ENCODE measurements at regions not wholly inside any gene's neighbourhood (a gene's known extent, or its start where the extent isn't known, plus 50 kb on each side); places are given as distances from the start of the nearest gene placed in this dataset.
A peak's percentile ranks its signal among the peaks of the same experiment; 100 is the strongest.

DNA sequence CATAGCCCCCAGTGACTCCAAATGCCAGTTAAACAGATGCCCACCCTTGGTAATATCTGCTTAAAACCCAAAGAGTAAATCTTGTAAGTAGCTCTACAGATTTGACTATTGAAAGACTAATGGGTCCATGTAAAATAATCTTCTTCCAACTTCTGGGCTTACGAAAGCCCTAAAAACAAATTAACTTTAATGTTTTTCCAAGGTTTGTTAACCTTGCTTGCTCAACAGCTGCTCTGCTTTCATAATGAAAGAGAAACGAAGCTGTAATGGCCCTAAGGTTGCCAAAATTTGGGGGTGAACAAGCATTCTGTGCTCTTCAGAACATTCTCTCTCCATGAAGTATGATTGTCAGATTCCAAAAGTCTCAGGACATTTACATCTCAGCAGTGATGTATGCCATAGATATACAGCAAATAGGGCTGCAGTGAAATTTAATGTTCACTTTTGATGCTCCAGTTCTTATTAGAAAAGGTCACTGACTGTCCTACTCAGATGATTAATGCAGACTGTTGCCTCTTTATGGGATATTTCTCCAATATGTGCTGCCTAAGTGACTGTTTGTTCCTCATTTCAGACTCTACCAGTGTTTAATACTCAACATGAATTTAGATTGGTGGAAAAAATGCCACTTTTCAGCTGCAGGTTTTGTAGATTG, 436.3 kb upstream of the CHST9 start:
- no peak for DNase-seq

DNA sequence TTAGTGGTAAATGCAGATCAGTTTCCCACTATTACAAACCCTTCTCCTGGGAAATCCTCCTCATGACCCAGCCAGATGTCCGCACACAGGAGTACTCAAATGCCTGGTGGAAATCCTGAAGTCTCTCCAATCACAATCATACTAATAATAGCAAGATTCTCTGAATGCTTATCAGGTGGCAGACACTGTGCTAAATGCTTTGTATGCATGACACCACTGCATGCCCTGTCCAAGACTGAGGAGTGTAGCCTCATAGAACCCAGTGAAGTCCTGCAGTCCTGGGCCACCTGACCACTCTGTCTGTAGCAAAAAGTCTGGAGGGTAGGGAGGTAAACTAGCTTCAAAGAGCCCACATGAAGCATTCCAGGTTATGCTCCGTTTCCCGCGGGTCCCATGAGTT, 434.8 kb upstream of the CHST9 start:
- DNase-seq: no peak

DNA sequence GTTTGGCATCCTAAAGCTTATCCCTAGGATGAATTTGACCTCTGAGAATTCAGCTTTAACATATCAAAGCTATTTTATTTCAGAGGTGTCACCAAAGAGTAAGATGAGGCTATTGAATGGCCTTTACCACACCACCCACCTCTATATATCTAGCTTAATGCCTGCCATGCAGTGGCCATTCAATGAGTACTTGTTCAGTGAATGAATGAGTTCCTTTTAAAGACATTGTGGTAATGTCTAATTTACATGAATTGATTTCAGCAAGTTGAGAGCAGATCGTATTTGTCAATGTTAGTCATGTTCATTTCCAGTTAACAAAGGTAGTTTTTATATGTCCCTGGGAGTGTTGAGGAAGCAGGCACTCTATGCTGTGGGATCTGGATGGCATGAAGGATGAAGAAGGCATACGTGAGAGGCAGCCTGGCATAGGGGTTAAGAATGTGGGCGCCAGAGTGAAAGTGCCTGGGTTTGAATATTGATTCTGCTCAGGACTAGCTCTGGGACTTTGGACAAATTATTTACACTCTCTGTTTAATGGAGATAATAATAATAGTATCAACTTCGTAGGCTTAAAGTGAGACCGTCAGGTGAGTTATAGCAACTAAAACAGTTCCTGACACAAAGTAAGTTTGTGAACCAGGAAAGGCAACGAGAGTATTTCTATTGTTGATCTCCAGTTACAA, 434.1 kb upstream of the CHST9 start:
- DNase-seq: no peak

DNA sequence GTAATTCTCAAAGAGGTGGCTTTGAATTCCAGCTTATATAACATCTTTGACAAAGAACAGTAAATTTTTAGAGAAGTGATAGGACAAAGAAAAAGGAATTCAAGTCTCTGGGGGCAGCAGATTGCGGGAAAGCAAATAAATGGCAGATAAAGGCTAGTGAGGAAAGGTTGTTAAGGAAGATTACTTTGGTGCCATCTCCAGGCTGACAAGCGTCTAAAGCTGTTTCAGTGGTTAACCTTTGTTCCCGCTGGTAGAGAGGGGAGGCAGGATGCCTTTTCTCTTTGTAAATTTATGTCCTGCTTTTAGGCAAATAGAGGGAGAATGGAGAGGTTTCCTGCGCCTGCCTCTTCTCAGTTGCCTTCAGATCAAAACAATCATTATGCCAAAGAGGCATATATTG, 431.2 kb upstream of the CHST9 start:
- no peak for DNase-seq

DNA sequence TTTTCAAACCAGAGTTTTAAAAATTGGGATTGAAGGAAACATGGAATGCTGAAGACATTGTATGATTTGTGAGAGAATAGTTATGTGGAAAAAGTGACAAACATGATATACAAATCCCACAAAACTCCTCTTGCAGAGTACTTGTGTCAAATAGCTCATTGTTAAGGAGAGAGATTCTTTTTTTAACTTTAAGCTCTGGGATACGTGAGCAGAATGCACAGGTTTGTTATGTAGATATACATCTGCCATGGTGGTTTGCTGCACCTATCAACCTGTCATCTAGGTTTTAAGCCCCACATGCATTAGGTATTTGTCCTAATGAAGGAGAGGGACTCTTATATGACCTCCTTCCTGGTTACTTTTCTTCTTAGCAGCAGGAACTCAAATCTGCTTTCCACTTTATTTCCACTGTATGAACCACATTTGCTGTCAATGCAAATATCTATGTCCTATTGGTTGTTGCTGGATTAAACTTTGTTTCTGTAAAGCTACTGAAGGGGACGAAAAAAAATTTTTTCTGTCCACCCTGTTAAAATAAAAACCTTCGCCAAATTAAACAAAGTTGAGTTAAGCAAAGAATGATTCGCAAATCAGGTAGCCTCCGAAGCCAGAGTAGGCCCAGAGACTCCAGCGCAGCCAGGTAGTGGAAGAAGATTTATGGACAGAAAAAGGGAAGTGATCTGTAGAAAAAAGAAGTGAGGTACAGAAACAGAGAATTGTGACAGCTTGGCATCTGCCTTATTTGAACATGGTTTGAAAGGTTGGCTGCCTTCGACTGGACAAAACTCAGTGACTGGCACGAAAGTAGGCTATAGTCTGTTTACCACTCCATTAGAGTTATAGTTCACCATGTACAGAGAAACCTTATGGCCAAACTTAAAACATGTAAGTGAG, 430.1 kb upstream of the CHST9 start:
- DNase-seq: no peak

DNA sequence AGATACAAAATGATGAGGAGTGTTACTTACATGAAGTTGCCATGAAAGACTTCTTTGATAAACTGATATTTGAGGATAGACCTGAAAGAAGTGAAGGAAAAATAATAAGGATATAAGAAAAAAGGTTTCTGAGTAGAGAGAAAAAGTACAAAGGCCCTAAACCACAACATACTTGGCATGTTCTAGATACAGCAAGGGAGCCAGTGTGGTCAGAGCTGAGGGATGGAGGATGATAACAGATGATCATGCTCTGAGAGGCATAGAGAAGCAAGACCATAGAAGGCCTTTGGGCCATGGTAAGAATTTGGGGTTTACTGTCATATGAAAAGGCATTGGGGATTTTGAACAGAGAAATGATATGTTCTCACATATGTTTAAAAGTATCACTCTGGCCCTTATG, 424.1 kb upstream of the CHST9 start:
- no peak for DNase-seq

DNA sequence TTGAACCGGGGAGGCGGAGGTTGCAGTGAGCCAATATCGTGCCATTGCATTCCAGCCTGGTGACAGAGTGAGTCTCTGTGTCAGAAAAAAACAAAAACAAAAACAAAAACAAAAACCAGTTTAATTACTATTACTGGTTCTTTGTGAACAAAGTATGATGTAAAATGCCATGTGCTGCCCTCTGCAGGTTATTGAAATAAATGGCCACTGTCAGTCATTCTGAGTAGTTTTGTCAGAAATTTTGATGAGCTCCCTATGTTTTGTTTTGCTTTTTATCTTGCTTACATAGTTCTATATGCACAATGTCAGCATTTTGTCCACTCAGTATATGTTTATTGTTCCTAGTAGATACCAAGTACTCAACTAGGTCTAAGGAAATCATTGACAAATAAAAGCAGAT, 423.6 kb upstream of the CHST9 start:
- no peak for DNase-seq

DNA sequence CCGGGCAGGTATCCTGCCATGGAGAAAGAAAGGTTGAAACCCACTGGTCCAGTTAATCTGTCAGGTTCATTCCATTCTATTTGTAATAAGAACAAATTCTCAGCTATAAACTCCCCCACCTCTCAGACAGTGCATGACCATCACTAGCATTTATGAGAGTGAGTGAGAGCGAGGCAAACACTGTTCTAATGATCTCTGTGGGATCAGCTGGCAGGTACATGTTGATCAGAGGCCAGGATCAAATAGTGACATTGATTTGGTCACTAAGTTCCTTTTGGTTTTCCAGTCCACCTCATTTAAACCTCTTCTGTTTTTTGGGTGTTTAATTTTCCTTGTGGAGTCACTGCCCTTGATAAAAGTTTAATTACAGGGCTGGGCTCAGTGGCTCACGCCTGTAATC, 423.1 kb upstream of the CHST9 start:
- DNase-seq: no peak

DNA sequence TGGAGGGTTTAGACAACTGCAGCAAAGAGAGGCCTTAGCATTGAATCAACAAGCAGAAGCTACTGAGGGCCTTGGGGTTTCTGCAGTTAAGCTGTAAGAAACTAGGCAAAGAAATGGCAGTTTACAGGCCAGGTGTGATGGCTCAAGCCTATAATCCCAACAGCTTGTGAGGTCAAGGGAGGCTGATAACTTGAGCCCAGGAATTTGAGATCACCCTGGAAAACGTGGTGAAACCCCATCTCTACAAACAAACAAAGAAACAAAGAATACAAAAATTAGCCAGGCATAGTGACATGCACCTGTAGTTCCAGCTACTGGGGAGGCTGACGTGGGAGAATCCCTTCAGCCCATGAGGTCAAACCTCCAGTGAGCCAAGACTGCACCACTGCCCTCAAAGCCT, 421.6 kb upstream of the CHST9 start:
- no peak for DNase-seq

DNA sequence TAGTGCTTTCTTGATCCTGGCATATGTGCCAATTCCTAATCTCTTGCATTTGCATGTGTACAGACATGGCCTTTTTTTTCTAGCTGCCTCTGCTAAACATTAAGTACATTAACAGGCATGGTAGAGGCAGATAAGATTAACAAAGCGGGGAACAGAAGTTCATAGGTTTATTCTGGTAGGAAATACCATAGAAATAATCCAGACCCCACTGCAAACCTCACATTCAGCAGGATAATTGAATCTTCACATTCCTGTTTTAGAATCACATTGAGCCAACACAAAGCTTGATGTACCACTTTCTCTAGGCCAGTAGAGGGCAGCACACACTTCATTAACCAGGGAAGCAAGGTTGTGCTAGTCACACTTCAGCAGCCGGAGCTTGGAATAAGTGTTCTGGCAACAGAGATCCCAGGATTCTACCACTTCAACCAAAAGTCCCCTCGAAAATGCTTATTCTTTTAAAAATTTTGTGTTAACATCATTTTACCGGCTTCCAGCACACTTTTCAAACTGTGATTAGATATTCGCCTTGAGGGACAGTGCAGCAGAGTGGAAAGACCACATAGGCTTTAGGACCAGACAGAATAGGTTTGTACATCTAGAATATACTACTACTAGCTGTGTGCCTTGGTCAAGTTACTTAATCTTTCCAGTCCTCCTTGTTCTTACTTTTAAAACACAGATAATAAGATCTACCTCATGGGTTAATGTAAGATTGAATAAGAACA, 420.2 kb upstream of the CHST9 start:
- peak; percentile 63 for DNase-seq

DNA sequence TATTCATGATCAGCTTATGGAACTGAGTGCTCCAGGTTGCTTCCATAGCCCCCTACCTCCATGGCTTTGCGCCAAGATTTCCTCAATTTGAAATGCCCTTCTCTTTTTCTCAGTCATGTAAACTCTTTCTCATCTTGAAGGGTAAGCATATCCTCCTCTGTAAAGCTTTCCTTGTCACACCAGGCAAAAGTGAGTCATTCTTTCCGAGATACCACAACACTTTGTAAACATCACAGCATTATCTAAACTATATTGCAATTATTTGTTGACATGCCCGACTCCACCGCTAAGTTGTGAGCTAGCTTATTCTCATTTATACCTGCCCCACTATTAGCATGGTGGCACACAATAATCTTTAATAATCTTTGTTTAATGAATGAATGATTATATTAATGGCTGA, 419.5 kb upstream of the CHST9 start:
- DNase-seq: no peak

DNA sequence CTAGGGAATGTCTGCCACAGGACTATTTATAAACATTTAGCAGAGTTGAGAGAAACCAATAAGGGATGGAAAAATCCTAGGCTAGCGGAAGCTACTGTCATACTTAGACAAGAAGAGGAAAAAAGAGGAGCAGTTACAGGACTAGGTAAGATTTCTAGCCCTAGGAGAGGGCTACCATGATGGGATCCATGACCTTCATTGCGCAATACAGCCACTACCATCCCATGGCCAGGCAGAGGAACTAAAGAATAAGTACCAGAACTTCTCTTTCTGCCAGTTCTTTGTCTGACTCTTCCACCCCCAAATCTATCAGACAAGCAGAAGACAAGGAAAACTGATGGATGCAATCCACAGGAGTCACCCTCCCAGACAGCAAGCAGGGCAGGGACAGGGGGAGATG, 417.0 kb upstream of the CHST9 start:
- DNase-seq: no peak

DNA sequence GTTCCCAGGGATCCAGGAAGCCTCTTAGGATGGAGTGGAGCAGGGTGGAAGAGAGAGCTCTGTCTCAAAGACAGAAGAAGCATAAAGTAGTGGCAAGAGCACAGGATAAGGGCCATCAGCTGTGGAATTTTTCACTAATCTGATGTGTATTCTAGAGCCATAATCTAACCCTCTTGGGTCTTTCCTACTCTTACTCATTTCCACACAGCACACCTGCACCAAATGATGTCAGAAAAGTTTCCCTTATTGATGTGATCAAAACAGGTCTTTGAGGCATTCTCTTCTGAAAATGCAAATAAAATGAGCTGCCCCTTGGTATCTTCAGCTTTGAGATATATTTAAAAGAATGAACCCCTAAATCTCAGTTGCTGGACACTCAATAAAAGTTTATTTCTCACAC, 415.1 kb upstream of the CHST9 start:
- no peak for DNase-seq

DNA sequence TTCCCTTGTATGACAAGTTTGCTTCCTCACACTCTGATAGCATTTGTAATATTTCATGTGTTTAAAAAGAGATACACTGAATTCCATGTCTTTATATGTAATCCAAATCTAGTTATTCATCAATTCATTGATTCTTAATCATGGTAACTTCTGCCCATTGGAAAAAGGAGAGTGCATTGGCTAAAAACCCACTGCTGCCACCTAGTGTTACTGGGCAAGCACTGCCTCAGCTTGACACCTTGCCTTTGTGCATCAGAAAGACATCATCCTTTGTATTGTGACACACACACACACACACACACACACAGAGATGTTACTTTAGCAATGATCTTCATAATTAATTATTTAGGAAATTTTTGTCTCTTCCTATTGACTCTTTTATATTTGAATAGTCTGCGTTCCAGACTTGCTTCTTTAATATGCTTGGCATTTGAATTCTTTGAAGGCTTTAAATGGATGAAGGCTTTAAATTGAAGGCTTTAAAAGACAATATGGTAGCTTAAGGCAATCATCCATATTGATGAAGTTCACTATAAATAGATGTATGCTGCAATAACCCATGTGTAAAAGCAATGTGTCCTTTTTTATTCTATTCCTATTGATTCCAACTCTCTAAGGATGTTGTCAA, 414.2 kb upstream of the CHST9 start:
- no peak for DNase-seq

DNA sequence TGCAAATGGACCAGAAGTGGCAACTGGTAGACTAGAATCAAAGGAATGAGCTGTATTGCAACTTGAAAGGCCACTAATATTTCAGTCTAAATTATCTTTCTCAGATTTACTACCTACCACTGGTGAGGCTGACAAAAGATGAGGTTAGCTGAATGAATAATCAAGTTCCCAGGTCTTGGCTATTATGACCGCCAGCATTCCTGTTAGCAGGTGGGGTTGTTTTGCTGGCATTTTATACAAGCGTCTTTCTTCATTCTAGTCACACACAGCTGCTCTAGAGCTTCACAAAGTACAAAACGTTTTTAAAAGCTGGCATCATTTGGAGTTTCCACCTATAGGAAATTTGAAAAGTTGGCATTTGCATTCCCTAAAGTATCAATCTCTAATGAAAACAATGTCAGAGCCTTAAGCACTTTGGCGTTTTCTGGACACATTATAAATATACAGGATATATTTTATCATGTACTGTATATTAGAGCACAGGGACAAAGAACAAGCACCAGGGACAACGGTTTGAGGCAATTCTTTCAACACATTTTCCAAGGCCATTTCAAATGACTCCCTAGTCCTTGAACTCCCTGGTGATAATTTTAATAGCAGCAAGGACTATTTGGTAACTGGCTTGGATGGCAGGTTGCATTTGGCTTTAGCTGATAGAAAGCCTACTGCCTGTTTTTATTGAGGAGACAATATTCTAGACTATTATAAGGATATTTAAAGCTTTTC, 410.2 kb upstream of the CHST9 start:
- no peak for DNase-seq

DNA sequence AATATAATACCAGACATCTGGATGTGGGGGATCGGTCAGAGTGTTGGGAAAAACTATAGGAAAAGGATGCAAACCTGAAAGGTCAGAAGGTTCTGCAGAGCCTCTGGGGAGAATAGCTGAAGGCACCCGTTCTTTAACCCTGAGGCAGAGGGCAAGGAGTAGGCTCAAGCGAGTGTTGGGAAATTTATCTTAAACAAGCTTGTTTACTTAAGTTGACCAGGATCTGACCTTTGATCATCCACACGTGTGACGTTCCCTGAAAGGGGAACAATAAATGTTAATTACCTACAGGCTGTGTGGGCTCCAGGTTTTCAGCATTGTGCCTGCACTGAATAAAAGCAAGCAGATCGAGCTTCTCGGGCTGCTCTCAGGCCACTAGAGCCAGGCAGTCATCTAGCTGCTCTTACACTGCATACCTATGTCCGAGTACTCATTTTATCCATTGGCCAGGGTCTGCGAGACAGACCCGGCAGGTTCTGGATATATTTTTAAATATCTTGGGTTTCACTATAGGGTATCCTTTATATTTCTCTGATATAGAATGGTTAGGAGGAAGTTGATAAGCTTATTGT, 400.6 kb upstream of the CHST9 start:
- DNase-seq: no peak

DNA sequence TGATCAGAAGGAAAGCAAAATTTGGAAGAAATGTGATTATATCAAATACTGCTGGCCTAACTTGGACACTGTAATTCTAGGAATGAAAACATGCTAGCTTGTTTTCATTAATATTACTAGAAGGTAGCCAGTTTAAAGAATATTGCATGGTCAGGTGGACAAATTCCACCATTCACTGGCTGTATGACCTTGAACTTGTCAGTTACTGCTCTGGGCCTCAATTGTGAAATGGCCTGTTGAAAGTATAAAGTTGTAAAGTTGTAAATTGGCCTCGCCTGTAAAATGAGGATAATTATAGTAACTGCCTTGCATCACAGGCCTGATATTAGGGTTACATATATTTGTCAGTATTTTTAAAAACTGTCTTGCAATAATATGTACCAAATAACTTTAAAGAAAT, 398.4 kb upstream of the CHST9 start:
- DNase-seq: no peak

DNA sequence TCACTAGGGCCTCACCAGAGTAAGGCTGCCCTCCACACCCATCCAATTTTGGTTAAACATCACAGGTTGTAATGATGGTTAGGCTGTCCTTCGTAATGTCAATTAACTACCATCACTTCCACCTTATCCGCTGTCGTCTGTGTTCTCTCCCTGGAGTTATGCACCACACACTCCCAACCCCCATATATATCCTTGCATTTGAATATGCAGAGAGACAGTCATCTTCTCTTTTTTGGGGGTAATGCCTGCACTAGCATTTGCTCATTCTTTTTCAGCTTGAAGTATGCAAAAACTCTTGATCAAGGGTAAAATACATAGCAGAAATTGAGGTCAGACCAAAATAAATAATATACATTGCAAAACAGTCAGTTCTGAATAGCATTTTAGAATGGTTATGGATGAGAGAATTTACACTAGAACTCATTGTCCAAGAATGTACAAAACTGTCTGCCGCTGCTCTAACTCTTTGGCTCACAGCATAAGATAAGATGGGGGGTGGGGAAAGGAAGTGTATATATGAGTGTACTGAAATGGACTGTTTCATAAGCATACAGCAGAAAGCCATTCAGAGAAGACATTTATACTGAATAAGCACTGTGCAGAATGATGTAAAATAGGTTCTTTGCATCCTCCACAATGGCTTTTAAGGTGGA, 397.8 kb upstream of the CHST9 start:
- DNase-seq: no peak

DNA sequence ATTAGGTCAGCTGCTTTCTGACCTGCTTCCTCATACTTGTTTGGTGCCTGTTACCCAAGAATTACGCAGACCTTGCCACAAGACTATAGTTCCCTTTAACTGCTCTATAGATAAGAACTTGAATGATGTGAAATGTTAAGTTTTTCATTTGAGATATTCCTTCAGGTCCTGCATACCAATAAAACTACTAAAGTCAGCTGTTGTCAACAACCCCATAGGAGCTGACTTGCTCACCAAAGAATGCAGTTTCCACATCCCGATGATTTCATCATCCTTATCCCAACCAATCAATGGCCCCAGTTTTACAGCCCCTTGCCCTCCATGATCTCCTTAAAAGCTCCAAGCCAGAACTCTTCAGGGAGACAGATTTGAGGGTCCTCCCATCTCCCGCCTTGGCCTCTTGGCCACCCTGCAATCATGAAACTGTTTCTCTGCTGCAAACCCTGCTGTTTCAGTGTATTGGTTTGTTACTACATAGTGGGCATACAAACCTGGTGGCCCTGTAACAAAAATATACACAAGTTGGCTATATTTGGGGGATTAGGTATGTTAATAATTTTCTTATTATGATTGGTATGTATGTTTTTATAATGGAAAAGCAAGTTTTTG, 396.3 kb upstream of the CHST9 start:
- no peak for DNase-seq

DNA sequence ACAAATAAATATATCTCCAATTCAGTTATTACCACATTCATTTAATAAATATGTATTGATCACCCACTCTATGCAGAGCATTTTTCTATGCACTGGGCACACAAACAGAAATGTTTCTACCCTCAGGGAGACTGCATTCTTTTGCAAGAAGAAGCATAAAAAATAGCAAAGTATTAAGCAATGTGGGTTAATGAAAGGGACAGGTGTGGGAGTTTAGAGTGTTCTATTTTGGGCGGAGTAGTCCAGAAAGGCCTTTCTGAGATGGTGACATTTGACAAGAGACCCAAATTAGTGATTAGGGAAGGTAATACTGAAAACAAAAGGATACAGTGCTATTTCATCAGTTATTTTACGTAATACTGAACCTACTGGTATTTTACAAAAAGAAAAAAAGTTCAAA, 394.3 kb upstream of the CHST9 start:
- no peak for DNase-seq

Measured in skin of body (tissue), 1 donor.